ENCODE measurements at regions not wholly inside any gene's neighbourhood (a gene's known extent, or its start where the extent isn't known, plus 50 kb on each side); places are given as distances from the start of the nearest gene placed in this dataset.

DNA sequence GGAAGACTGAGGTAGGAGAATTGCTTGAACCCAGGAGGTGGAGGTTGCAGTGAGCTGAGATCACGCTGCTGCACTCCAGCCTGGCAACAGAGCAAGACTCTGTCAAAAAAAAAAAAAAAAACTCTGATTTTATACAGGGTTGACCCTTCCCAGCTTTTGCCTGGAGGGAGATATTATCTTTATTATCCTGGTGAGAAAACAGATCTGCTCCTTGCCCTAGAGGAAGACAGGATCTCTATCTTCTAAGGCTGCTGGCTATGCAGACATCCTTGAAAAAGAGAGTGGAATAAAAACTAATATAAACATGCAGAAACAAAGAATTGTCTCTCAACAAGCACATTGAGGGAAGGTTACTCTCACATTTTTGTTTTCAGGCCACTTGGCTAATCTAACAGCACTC is 1503.4 kb upstream of the WWC1 start:
- TF ChIP-seq, protein P1, sequence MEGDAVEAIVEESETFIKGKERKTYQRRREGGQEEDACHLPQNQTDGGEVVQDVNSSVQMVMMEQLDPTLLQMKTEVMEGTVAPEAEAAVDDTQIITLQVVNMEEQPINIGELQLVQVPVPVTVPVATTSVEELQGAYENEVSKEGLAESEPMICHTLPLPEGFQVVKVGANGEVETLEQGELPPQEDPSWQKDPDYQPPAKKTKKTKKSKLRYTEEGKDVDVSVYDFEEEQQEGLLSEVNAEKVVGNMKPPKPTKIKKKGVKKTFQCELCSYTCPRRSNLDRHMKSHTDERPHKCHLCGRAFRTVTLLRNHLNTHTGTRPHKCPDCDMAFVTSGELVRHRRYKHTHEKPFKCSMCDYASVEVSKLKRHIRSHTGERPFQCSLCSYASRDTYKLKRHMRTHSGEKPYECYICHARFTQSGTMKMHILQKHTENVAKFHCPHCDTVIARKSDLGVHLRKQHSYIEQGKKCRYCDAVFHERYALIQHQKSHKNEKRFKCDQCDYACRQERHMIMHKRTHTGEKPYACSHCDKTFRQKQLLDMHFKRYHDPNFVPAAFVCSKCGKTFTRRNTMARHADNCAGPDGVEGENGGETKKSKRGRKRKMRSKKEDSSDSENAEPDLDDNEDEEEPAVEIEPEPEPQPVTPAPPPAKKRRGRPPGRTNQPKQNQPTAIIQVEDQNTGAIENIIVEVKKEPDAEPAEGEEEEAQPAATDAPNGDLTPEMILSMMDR (conservative IDR thresholded peaks at IDR 0.05; ENCODE audit: low read length), result no peak
- no peak for TF ChIP-seq EZH2phosphoT487 (IDR thresholded peaks at IDR 0.05; ENCODE audit: borderline replicate concordance, low read depth, low read length)
